OCI-LY7 (cell line): ENCODE measurements at regions not wholly inside any gene's neighbourhood (a gene's known extent, or its start where the extent isn't known, plus 50 kb on each side); places are given as distances from the start of the nearest gene placed in this dataset.

Source experiments
- BruUV-seq: library from RNA; stranded (reverse); fragments of 400-500 nt; replicated peaks from 2 replicates; lab custom pipeline; 2021; lab: Mats Ljungman, UMichigan
- CTCF ChIA-PET: fragments of 300-600 bp; sonication (Branson Sonifier 250); formaldehyde crosslinking; loops from one replicate; lab custom pipeline; 2022; ENCODE audit warnings: antibody characterized with exemption; ENCODE audit not compliant: unreplicated experiment; lab: Charles Lee
- POLR2A ChIA-PET: fragments of 300-600 bp; sonication (Branson Sonifier 250); formaldehyde crosslinking; loops from one replicate; lab custom pipeline; 2022; ENCODE audit warnings: antibody characterized with exemption; lab: Charles Lee
- DNase-seq: peaks from one replicate; pipeline ENCODE4 v3.0.0-alpha.2; 2015; ENCODE audit warnings: low spot score
- H2AFZ ChIP-seq: fragments of 200-600 bp; sonication (generic), shearing (Covaris generic); 2 replicates; pipeline ENCODE4 v1.6.1; 2014; ENCODE audit warnings: mild to moderate bottlenecking, antibody characterized with exemption, low read length, moderate library complexity
- H3K27ac ChIP-seq: fragments of 200-600 bp; sonication (generic); 2 replicates; pipeline ENCODE4 v1.5.1; 2014; ENCODE audit warnings: mixed run types, low read depth, mild to moderate bottlenecking, moderate library complexity, low read length, inconsistent platforms; ENCODE audit not compliant: poor library complexity, severe bottlenecking
- H3K36me3 ChIP-seq: fragments of 200-600 bp; sonication (generic); 2 replicates; pipeline ENCODE4 v1.6.1; 2014; ENCODE audit warnings: mild to moderate bottlenecking, antibody characterized with exemption, low read length, moderate library complexity, mixed read lengths; ENCODE audit not compliant: insufficient read depth
- H3K4me1 ChIP-seq: fragments of 200-600 bp; sonication (generic); 2 replicates; pipeline ENCODE4 v1.5.1; 2014; ENCODE audit warnings: mild to moderate bottlenecking, low read length; ENCODE audit not compliant: insufficient read depth, poor library complexity, severe bottlenecking
- H3K4me2 ChIP-seq: fragments of 200-600 bp; sonication (generic); 2 replicates; pipeline ENCODE4 v1.6.1; 2014; ENCODE audit warnings: mild to moderate bottlenecking, low read length
- H3K4me3 ChIP-seq: fragments of 200-600 bp; sonication (generic); 2 replicates; pipeline ENCODE4 v1.5.1; 2014; ENCODE audit warnings: mild to moderate bottlenecking, low read depth, low read length; ENCODE audit not compliant: poor library complexity, severe bottlenecking
- H3K79me2 ChIP-seq: fragments of 200-600 bp; sonication (generic); 2 replicates; pipeline ENCODE4 v1.6.1; 2016; ENCODE audit warnings: low read depth, mild to moderate bottlenecking, low read length, moderate library complexity, mixed read lengths; ENCODE audit not compliant: insufficient read depth
- H3K9me2 ChIP-seq: fragments of 200-600 bp; sonication (generic); 2 replicates; pipeline ENCODE4 v1.6.1; 2016; ENCODE audit warnings: mild to moderate bottlenecking, low read length, mixed read lengths; ENCODE audit not compliant: insufficient read depth
- H3K9me3 ChIP-seq: fragments of 200-600 bp; sonication (generic); 2 replicates; pipeline ENCODE4 v1.6.1; 2014; ENCODE audit warnings: mild to moderate bottlenecking, mixed run types, low read length, mixed read lengths
- H4K20me1 ChIP-seq: fragments of 200-600 bp; sonication (generic); 2 replicates; pipeline ENCODE4 v1.6.1; 2014; ENCODE audit warnings: mild to moderate bottlenecking, antibody characterized with exemption, low read length, moderate library complexity, mixed read lengths; ENCODE audit not compliant: insufficient read depth
- CTCF ChIP-seq: fragments of 200-600 bp; sonication (generic); conservative IDR thresholded peaks from 2 replicates; pipeline ENCODE4 v1.5.1; 2014; ENCODE audit warnings: mild to moderate bottlenecking, antibody characterized with exemption, low read length, moderate library complexity, mixed read lengths
- EZH2phosphoT487 ChIP-seq: fragments of 200-600 bp; sonication (generic); IDR thresholded peaks from 2 replicates; pipeline ENCODE4 v1.6.1; 2018; ENCODE audit warnings: low read depth, borderline replicate concordance, mild to moderate bottlenecking, mixed run types, antibody characterized with exemption, low read length, moderate library complexity, mixed read lengths
- intact Hi-C: fragments of 100-400 bp; cut with micrococcal nuclease; formaldehyde crosslinking; loops from one replicate; pipeline ENCODE4 v1.10.0; 2022; ENCODE audit not compliant: unreplicated experiment

GRCh38 chr3:173284301-173284700 is 113.2 kb upstream of the NLGN1 start:
- intact Hi-C loops, result no loop called here
- Histone ChIP-seq H3K9me3 (no peaks in the 10 kb centered on the region), H2AFZ (no peak overlapping the region), H3K79me2 (no peaks in the 10 kb centered on the region), H3K4me2 (no peak overlapping the region), H3K36me3 (no peaks in the 10 kb centered on the region), H3K27ac (no peak overlapping the region), H4K20me1 (no peaks in the 10 kb centered on the region), H3K4me1 (no peaks in the 10 kb centered on the region), H3K9me2 (no peaks in the 10 kb centered on the region), H3K4me3 (no peak overlapping the region)
- no peak for TF ChIP-seq CTCF
- no peak for TF ChIP-seq EZH2phosphoT487
- no peak for DNase-seq
- BruUV-seq, result no TSS peak
- ChIA-PET POLR2A (no interaction called here), CTCF (no interaction called here)

- Histone ChIP-seq H3K27ac (no peak overlapping the region), H3K4me1 (no peaks in the 10 kb centered on the region), H2AFZ (peak overlapping the region; percentile 71), H3K4me2 (no peak overlapping the region), H3K79me2 (no peaks in the 10 kb centered on the region), H4K20me1 (no peaks in the 10 kb centered on the region), H3K9me2 (no peaks in the 10 kb centered on the region), H3K9me3 (no peaks in the 10 kb centered on the region), H3K36me3 (no peaks in the 10 kb centered on the region), H3K4me3 (no peak overlapping the region)
- CTCF ChIA-PET, result no interaction called here
- POLR2A ChIA-PET, result no interaction called here
- no peak for TF ChIP-seq EZH2phosphoT487
- peak; percentile 67 for TF ChIP-seq CTCF
- peak; percentile 10 for DNase-seq
- intact Hi-C loops, result loop anchor here (10.0 kb wide), 1 partner anchor 441 kb away; no protein-coding TSS in a partner anchor
- no TSS peak for BruUV-seq
These were observed 121.8 kb upstream of the NLGN1 start for GRCh38 chr3:173275740-173276139.

- no peak for DNase-seq
- no peak overlapping the region for H3K27ac ChIP-seq
- BruUV-seq, result no TSS peak
- no peaks in the 10 kb centered on the region for H3K36me3 ChIP-seq
- intact Hi-C loops, result loop anchor here (10.0 kb wide), 1 partner anchor 439 kb away; no protein-coding TSS in a partner anchor
- H3K79me2 ChIP-seq, result no peaks in the 10 kb centered on the region
- CTCF ChIA-PET, result no interaction called here
- no peaks in the 10 kb centered on the region for H4K20me1 ChIP-seq
- POLR2A ChIA-PET, result interaction anchor here (1.2 kb wide), 1 partner anchor 14 kb away, joined by 3 read pairs; no protein-coding TSS in a partner anchor
- H3K4me2 ChIP-seq, result no peak overlapping the region
- H3K4me3 ChIP-seq, result no peak overlapping the region
- no peaks in the 10 kb centered on the region for H3K9me2 ChIP-seq
- TF ChIP-seq EZH2phosphoT487, result no peak
- TF ChIP-seq CTCF, result no peak
- no peaks in the 10 kb centered on the region for H3K4me1 ChIP-seq
- no peaks in the 10 kb centered on the region for H3K9me3 ChIP-seq
- H2AFZ ChIP-seq, result no peak overlapping the region
These were observed 123.7 kb upstream of the NLGN1 start for GRCh38 chr3:173273838-173274237.
